KMS-11 (cell line): ENCODE measurements at regions not wholly inside any gene's neighbourhood (a gene's known extent, or its start where the extent isn't known, plus 50 kb on each side); places are given as distances from the start of the nearest gene placed in this dataset.

Source experiments
- H2AFZ ChIP-seq: fragments of 200-600 bp; sonication (generic); 2 replicates; pipeline ENCODE4 v1.6.1; 2016; ENCODE audit warnings: antibody characterized with exemption, mixed run types, low read depth
- H3K27ac ChIP-seq: fragments of 200-600 bp; sonication (generic); 2 replicates; pipeline ENCODE4 v1.6.1; 2016; ENCODE audit warnings: mild to moderate bottlenecking, mixed run types
- H3K27me3 ChIP-seq: fragments of 200-600 bp; sonication (generic); 2 replicates; pipeline ENCODE4 v1.6.1; 2017; ENCODE audit warnings: mild to moderate bottlenecking, low read depth, mixed run types, moderate library complexity; ENCODE audit not compliant: insufficient read depth
- H3K36me3 ChIP-seq: fragments of 200-600 bp; sonication (generic); 2 replicates; pipeline ENCODE4 v1.6.1; 2017; ENCODE audit warnings: mild to moderate bottlenecking, mixed run types; ENCODE audit not compliant: insufficient read depth
- H3K4me1 ChIP-seq: fragments of 200-600 bp; sonication (generic); 2 replicates; pipeline ENCODE4 v1.6.1; 2016; ENCODE audit warnings: mild to moderate bottlenecking, low read depth, mixed run types; ENCODE audit not compliant: poor library complexity, severe bottlenecking
- H3K4me2 ChIP-seq: fragments of 200-600 bp; sonication (generic); 2 replicates; pipeline ENCODE4 v1.7.0; 2016; ENCODE audit warnings: mild to moderate bottlenecking, mixed run types
- H3K4me3 ChIP-seq: fragments of 200-600 bp; sonication (generic); IDR thresholded peaks from 2 replicates; pipeline ENCODE4 v1.6.1; 2017; ENCODE audit warnings: low read depth, low read length, mixed read lengths; ENCODE audit not compliant: insufficient read depth
- H3K79me2 ChIP-seq: fragments of 200-600 bp; sonication (generic); 2 replicates; pipeline ENCODE4 v1.6.1; 2016; ENCODE audit warnings: low read depth, mixed run types; ENCODE audit not compliant: insufficient read depth
- H3K9ac ChIP-seq: fragments of 200-600 bp; sonication (generic); 2 replicates; pipeline ENCODE4 v1.6.1; 2016; ENCODE audit warnings: mild to moderate bottlenecking, mixed run types
- H4K20me1 ChIP-seq: fragments of 200-600 bp; sonication (generic); 2 replicates; pipeline ENCODE4 v1.6.1; 2016; ENCODE audit warnings: mild to moderate bottlenecking, mixed run types; ENCODE audit not compliant: insufficient read depth
- CTCF ChIP-seq: fragments of 200-600 bp; sonication (generic); conservative IDR thresholded peaks from 2 replicates; pipeline ENCODE4 v1.6.1; 2017; ENCODE audit warnings: low read depth, mild to moderate bottlenecking, antibody characterized with exemption, low read length, moderate library complexity, mixed read lengths

GRCh38 chr7:125877246-125877645 is 947.6 kb upstream of the POT1 start:
- peak overlapping the region; percentile 18; the same call in 1 of the 2 replicates for H3K4me2 ChIP-seq
- H3K27ac ChIP-seq = no peak overlapping the region
- no peak for TF ChIP-seq CTCF
- H4K20me1 ChIP-seq = no peaks in the 10 kb centered on the region
- peaks cover 40% of the 10 kb centered on the region for H3K4me1 ChIP-seq
- no peak overlapping the region for H2AFZ ChIP-seq
- H3K27me3 ChIP-seq = no peaks in the 10 kb centered on the region
- no peaks in the 10 kb centered on the region for H3K79me2 ChIP-seq
- no peak overlapping the region for H3K4me3 ChIP-seq
- H3K36me3 ChIP-seq = no peaks in the 10 kb centered on the region
- no peak overlapping the region for H3K9ac ChIP-seq

- H3K36me3 ChIP-seq = no peaks in the 10 kb centered on the region
- no peak for TF ChIP-seq CTCF
- no peaks in the 10 kb centered on the region for H4K20me1 ChIP-seq
- no peak overlapping the region for H2AFZ ChIP-seq
- H3K4me1 ChIP-seq = peaks cover 48% of the 10 kb centered on the region
- no peaks in the 10 kb centered on the region for H3K79me2 ChIP-seq
- H3K4me3 ChIP-seq = no peak overlapping the region
- no peak overlapping the region for H3K4me2 ChIP-seq
- no peaks in the 10 kb centered on the region for H3K27me3 ChIP-seq
- no peak overlapping the region for H3K27ac ChIP-seq
- H3K9ac ChIP-seq = no peak overlapping the region
These were observed 946.8 kb upstream of the POT1 start for GRCh38 chr7:125876431-125876830.

GRCh38 chr7:125871431-125871830 is 941.8 kb upstream of the POT1 start:
- peaks cover 19% of the 10 kb centered on the region for H3K4me1 ChIP-seq
- H3K27me3 ChIP-seq = no peaks in the 10 kb centered on the region
- H3K4me2 ChIP-seq = peak overlapping the region; percentile 14; the same call in 1 of the 2 replicates
- no peaks in the 10 kb centered on the region for H3K79me2 ChIP-seq
- no peak overlapping the region for H2AFZ ChIP-seq
- no peaks in the 10 kb centered on the region for H3K36me3 ChIP-seq
- H3K9ac ChIP-seq = no peak overlapping the region
- TF ChIP-seq CTCF = no peak
- H4K20me1 ChIP-seq = no peaks in the 10 kb centered on the region
- no peak overlapping the region for H3K4me3 ChIP-seq
- no peak overlapping the region for H3K27ac ChIP-seq

GRCh38 chr7:125857606-125858005 is 928.0 kb upstream of the POT1 start:
- Histone ChIP-seq H3K79me2 (no peaks in the 10 kb centered on the region), H3K9ac (no peak overlapping the region), H3K27me3 (no peaks in the 10 kb centered on the region), H4K20me1 (no peaks in the 10 kb centered on the region), H3K4me1 (no peaks in the 10 kb centered on the region), H3K27ac (no peak overlapping the region), H3K4me3 (no peak overlapping the region), H2AFZ (no peak overlapping the region), H3K36me3 (no peaks in the 10 kb centered on the region), H3K4me2 (no peak overlapping the region)
- no peak for TF ChIP-seq CTCF
